ENCODE measurements at regions not wholly inside any gene's neighbourhood (a gene's known extent, or its start where the extent isn't known, plus 50 kb on each side); places are given as distances from the start of the nearest gene placed in this dataset.
"Not testable (repeated sequence)": the region's sequence is repeated elsewhere in the genome, so short reads cannot be mapped to it uniquely, and the experiment has no call there.

- H3K27me3 ChIP-seq (ENCODE audit: control insufficient read depth, insufficient read depth, low read length), result peaks cover 15% of the 10 kb centered on the region
- no peak overlapping the region for H3K27ac ChIP-seq (ENCODE audit: insufficient read depth, low read length)
- no TSS peak for BruUV-seq (replicated peaks)
- POLR2A ChIA-PET (ENCODE audit: unreplicated experiment), result no interaction called here
- no peak overlapping the region for H3K4me2 ChIP-seq (ENCODE audit: low read depth, low read length)
- no peak overlapping the region for H4K91ac ChIP-seq (ENCODE audit: insufficient read depth, low read depth, low read length)
- H3K9ac ChIP-seq (ENCODE audit: low read depth, low read length), result no peak overlapping the region
- H3K36me3 ChIP-seq (ENCODE audit: control insufficient read depth, insufficient read depth, low read length), result no peaks in the 10 kb centered on the region
- no peaks in the 10 kb centered on the region for H3K79me1 ChIP-seq (ENCODE audit: low read depth in 1 of 2, low read length in 2 of 2)
- dilution Hi-C loops (cut with HindIII; ENCODE audit: low sequenced_read_pairs, unreplicated experiment), result no loop called here
- H3K18ac ChIP-seq (ENCODE audit: low read depth, low read length), result no peak overlapping the region
- no peak overlapping the region for H2BK5ac ChIP-seq (ENCODE audit: low read depth, low read length, poor library complexity, severe bottlenecking)
- H2AFZ ChIP-seq (replicated peaks; ENCODE audit: low read length, poor library complexity), result no peak overlapping the region
- H3K4me1 ChIP-seq (ENCODE audit: control insufficient read depth, insufficient read depth, low read length), result no peaks in the 10 kb centered on the region
- no peak overlapping the region for H2BK20ac ChIP-seq (ENCODE audit: low read depth, low read length)
- H4K5ac ChIP-seq (ENCODE audit: low read depth, low read length), result no peak overlapping the region
- no peak overlapping the region for H2AK5ac ChIP-seq (ENCODE audit: low read depth, low read length)
- no peak overlapping the region for H3K14ac ChIP-seq (replicated peaks; ENCODE audit: low read depth, low read length)
- no peak overlapping the region for H2BK120ac ChIP-seq (ENCODE audit: low read depth, low read length)
- H2AK9ac ChIP-seq (replicated peaks; ENCODE audit: low read depth, low read length, poor library complexity), result no peak overlapping the region
- no peak overlapping the region for H2BK15ac ChIP-seq (ENCODE audit: low read depth, low read length)
- no peak for TF ChIP-seq FOS (IDR thresholded peaks at IDR 0.05; ENCODE audit: low read depth, low read length)
- no peak for TF ChIP-seq CTCF (conservative IDR thresholded peaks at IDR 0.05; ENCODE audit: low read depth, low read length)
- no peak for TF ChIP-seq SMC3 (IDR thresholded peaks at IDR 0.05; ENCODE audit: low read depth, low read length)
- no peak for TF ChIP-seq NFE2L2 (IDR thresholded peaks at IDR 0.05; ENCODE audit: low read depth, low read length)
- no peak for TF ChIP-seq MAZ (IDR thresholded peaks at IDR 0.05; ENCODE audit: borderline replicate concordance, low read depth, low read length)
- TF ChIP-seq RCOR1 (IDR thresholded peaks at IDR 0.05; ENCODE audit: insufficient replicate concordance, low read length), result no peak
- H4K8ac ChIP-seq (ENCODE audit: low read depth in 2 of 2, low read length in 2 of 2), result no peak overlapping the region
- no peak for DNase-seq
- no peaks in the 10 kb centered on the region for H4K20me1 ChIP-seq (ENCODE audit: insufficient read depth, low read length)
- H3K56ac ChIP-seq (ENCODE audit: extremely low read depth, insufficient read depth, low read length), result no peak overlapping the region
- no peaks in the 10 kb centered on the region for H3K9me1 ChIP-seq (ENCODE audit: insufficient read depth, low read length)
- WGBS, 2 experiments (ENCODE audit: extremely low coverage in 2 of 2, insufficient read length in 1 of 2), result 49% methylated on average over 8 of the region's 12 CpGs; no CpG with 5 or more reads in 1 of the 2 experiments
- no peaks in the 10 kb centered on the region for H3K9me3 ChIP-seq (ENCODE audit: control insufficient read depth, insufficient read depth, low read length)
- no peak for ATAC-seq (ENCODE audit: low read depth)
- H3K4ac ChIP-seq (ENCODE audit: low read depth, low read length), result no peak overlapping the region
- H3K23ac ChIP-seq (ENCODE audit: low read depth, low read length), result no peak overlapping the region
- intact Hi-C loops (cut with micrococcal nuclease), result no loop called here
- CTCF ChIA-PET, result interaction anchor here (0.6 kb wide), 1 partner anchor 125 kb away, joined by 3 read pairs; no protein-coding TSS in a partner anchor
- in situ Hi-C loops (cut with MboI; ENCODE audit: low sequenced_read_pairs), result no loop called here
- H3K4me3 ChIP-seq (ENCODE audit: insufficient read depth, low read depth, low read length), result no peak overlapping the region
Observed at GRCh38 chr22:23418159-23418788, 161.8 kb downstream of the IGLL1 start.

- H3K23ac ChIP-seq (ENCODE audit: low read depth, low read length); H3K56ac ChIP-seq (ENCODE audit: extremely low read depth, insufficient read depth, low read length); H2AK9ac ChIP-seq (replicated peaks; ENCODE audit: low read depth, low read length, poor library complexity); H3K9me3 ChIP-seq (ENCODE audit: control insufficient read depth, insufficient read depth, low read length); H2AFZ ChIP-seq (replicated peaks; ENCODE audit: low read length, poor library complexity); H2BK5ac ChIP-seq (ENCODE audit: low read depth, low read length, poor library complexity, severe bottlenecking); H2BK20ac ChIP-seq (ENCODE audit: low read depth, low read length); POLR2A ChIA-PET (ENCODE audit: unreplicated experiment); H4K8ac ChIP-seq (ENCODE audit: low read depth in 2 of 2, low read length in 2 of 2); H3K27ac ChIP-seq (ENCODE audit: insufficient read depth, low read length); H3K14ac ChIP-seq (replicated peaks; ENCODE audit: low read depth, low read length); H4K5ac ChIP-seq (ENCODE audit: low read depth, low read length); H3K4me2 ChIP-seq (ENCODE audit: low read depth, low read length); H3K9me1 ChIP-seq (ENCODE audit: insufficient read depth, low read length); H3K79me1 ChIP-seq (ENCODE audit: low read depth in 1 of 2, low read length in 2 of 2); in situ Hi-C loops (cut with MboI; ENCODE audit: low sequenced_read_pairs); dilution Hi-C loops (cut with HindIII; ENCODE audit: low sequenced_read_pairs, unreplicated experiment); H2AK5ac ChIP-seq (ENCODE audit: low read depth, low read length); H3K9ac ChIP-seq (ENCODE audit: low read depth, low read length); H2BK15ac ChIP-seq (ENCODE audit: low read depth, low read length); H2BK120ac ChIP-seq (ENCODE audit: low read depth, low read length); H3K36me3 ChIP-seq (ENCODE audit: control insufficient read depth, insufficient read depth, low read length); H4K91ac ChIP-seq (ENCODE audit: insufficient read depth, low read depth, low read length); H3K18ac ChIP-seq (ENCODE audit: low read depth, low read length); H4K20me1 ChIP-seq (ENCODE audit: insufficient read depth, low read length); BruUV-seq (replicated peaks); H3K4me1 ChIP-seq (ENCODE audit: control insufficient read depth, insufficient read depth, low read length); H3K4ac ChIP-seq (ENCODE audit: low read depth, low read length); CTCF ChIA-PET; H3K4me3 ChIP-seq (ENCODE audit: insufficient read depth, low read depth, low read length); intact Hi-C loops (cut with micrococcal nuclease): not testable (repeated sequence)
- ATAC-seq (ENCODE audit: low read depth) (peak; percentile 69), DNase-seq (peak; percentile 16)
- WGBS, 2 experiments (ENCODE audit: extremely low coverage in 2 of 2, insufficient read length in 1 of 2), result no CpG with 5 or more reads among the region's 3 CpGs
- H3K27me3 ChIP-seq (ENCODE audit: control insufficient read depth, insufficient read depth, low read length), result peaks cover 15% of the 10 kb centered on the region
Observed at GRCh38 chr22:23417327-23417726, 162.8 kb downstream of the IGLL1 start.

All from IMR-90 (cell line).